ENCODE measurements at regions not wholly inside any gene's neighbourhood (a gene's known extent, or its start where the extent isn't known, plus 50 kb on each side); places are given as distances from the start of the nearest gene placed in this dataset.

GRCh38 chr18:45236676-45237075 lies 378.6 kb upstream of the SLC14A2 start:
- ChIA-PET POLR2A (no interaction called here), CTCF (no interaction called here)
- no peak overlapping the region for H3K27ac Mint-ChIP-seq
- H3K4me3 ChIP-seq (ENCODE audit: low read length), result no peak overlapping the region
- H3K9me3 ChIP-seq (ENCODE audit: control insufficient read depth in 1 of 2, insufficient read depth in 1 of 2, low read length in 2 of 2), result no peaks in the 10 kb centered on the region
- ATAC-seq (ENCODE audit: poor library complexity), result no peak
- TF ChIP-seq CTCF (IDR thresholded peaks at IDR 0.05), result no peak
- H3K9me3 Mint-ChIP-seq, result no peaks in the 10 kb centered on the region
- DNase-seq, result no peak
- H3K27ac ChIP-seq (ENCODE audit: low read depth in 1 of 2, low read length in 2 of 2), result no peak overlapping the region
- no peaks in the 10 kb centered on the region for H3K27me3 Mint-ChIP-seq
- no peaks in the 10 kb centered on the region for H3K4me1 Mint-ChIP-seq (ENCODE audit: low read depth)
- no peaks in the 10 kb centered on the region for H3K4me1 ChIP-seq (ENCODE audit: insufficient read depth, low read length)
- no peak overlapping the region for H3K4me3 Mint-ChIP-seq
- H3K27me3 ChIP-seq (ENCODE audit: control insufficient read depth in 1 of 2, insufficient read depth in 2 of 2, low read length in 2 of 2), result no peaks in the 10 kb centered on the region
- no peaks in the 10 kb centered on the region for H3K36me3 Mint-ChIP-seq (ENCODE audit: low read depth)
- intact Hi-C loops (cut with DNase I, micrococcal nuclease), result no loop called here
- H3K36me3 ChIP-seq (ENCODE audit: insufficient read depth, low read length), result no peaks in the 10 kb centered on the region

GRCh38 chr18:45237343-45238098 lies 377.8 kb upstream of the SLC14A2 start:
- Mint-ChIP-seq H3K27me3 (no peaks in the 10 kb centered on the region), H3K36me3 (ENCODE audit: low read depth) (no peaks in the 10 kb centered on the region), H3K4me3 (no peak overlapping the region), H3K4me1 (ENCODE audit: low read depth) (no peaks in the 10 kb centered on the region), H3K27ac (no peak overlapping the region), H3K9me3 (no peaks in the 10 kb centered on the region)
- no peak for TF ChIP-seq CTCF (IDR thresholded peaks at IDR 0.05)
- H3K27ac ChIP-seq (ENCODE audit: low read depth in 1 of 2, low read length in 2 of 2), result no peak overlapping the region
- H3K4me1 ChIP-seq (ENCODE audit: insufficient read depth, low read length), result no peaks in the 10 kb centered on the region
- no peaks in the 10 kb centered on the region for H3K9me3 ChIP-seq (ENCODE audit: control insufficient read depth in 1 of 2, insufficient read depth in 1 of 2, low read length in 2 of 2)
- H3K36me3 ChIP-seq (ENCODE audit: insufficient read depth, low read length), result no peaks in the 10 kb centered on the region
- ATAC-seq (ENCODE audit: poor library complexity) (no peak), DNase-seq (no peak)
- H3K4me3 ChIP-seq (ENCODE audit: low read length), result no peak overlapping the region
- ChIA-PET CTCF (no interaction called here), POLR2A (no interaction called here)
- intact Hi-C loops (cut with DNase I, micrococcal nuclease), result no loop called here
- no peaks in the 10 kb centered on the region for H3K27me3 ChIP-seq (ENCODE audit: control insufficient read depth in 1 of 2, insufficient read depth in 2 of 2, low read length in 2 of 2)

- no peak for DNase-seq
- no peaks in the 10 kb centered on the region for H3K27me3 ChIP-seq (ENCODE audit: control insufficient read depth in 1 of 2, insufficient read depth in 2 of 2, low read length in 2 of 2)
- ChIA-PET POLR2A (no interaction called here), CTCF (no interaction called here)
- no peak overlapping the region for H3K4me3 ChIP-seq (ENCODE audit: low read length)
- ATAC-seq (ENCODE audit: poor library complexity), result no peak
- no peaks in the 10 kb centered on the region for H3K4me1 ChIP-seq (ENCODE audit: insufficient read depth, low read length)
- Mint-ChIP-seq H3K4me3 (no peak overlapping the region), H3K27ac (no peak overlapping the region), H3K27me3 (no peaks in the 10 kb centered on the region), H3K36me3 (ENCODE audit: low read depth) (no peaks in the 10 kb centered on the region), H3K9me3 (no peaks in the 10 kb centered on the region), H3K4me1 (ENCODE audit: low read depth) (no peaks in the 10 kb centered on the region)
- no peaks in the 10 kb centered on the region for H3K9me3 ChIP-seq (ENCODE audit: control insufficient read depth in 1 of 2, insufficient read depth in 1 of 2, low read length in 2 of 2)
- no peak for TF ChIP-seq CTCF (IDR thresholded peaks at IDR 0.05)
- H3K27ac ChIP-seq (ENCODE audit: low read depth in 1 of 2, low read length in 2 of 2), result no peak overlapping the region
- intact Hi-C loops (cut with DNase I, micrococcal nuclease), result no loop called here
- no peaks in the 10 kb centered on the region for H3K36me3 ChIP-seq (ENCODE audit: insufficient read depth, low read length)
Observed at GRCh38 chr18:45241271-45241670, 374.0 kb upstream of the SLC14A2 start.
